GM12875 (cell line): ENCODE measurements at regions not wholly inside any gene's neighbourhood (a gene's known extent, or its start where the extent isn't known, plus 50 kb on each side); places are given as distances from the start of the nearest gene placed in this dataset.

Source experiments
- H3K4me3 ChIP-seq: one replicate; pipeline ENCODE4 v1.5.1; 2011; ENCODE audit warnings: low read depth, low read length, control low read depth
- TF ChIP-seq, protein P1 (sequence below): IDR thresholded peaks from 2 replicates; pipeline ENCODE4 v1.5.1; 2011; ENCODE audit warnings: low read depth, mild to moderate bottlenecking, control low read depth, inconsistent platforms, low read length, moderate library complexity, borderline replicate concordance; ENCODE audit not compliant: insufficient read depth

DNA sequence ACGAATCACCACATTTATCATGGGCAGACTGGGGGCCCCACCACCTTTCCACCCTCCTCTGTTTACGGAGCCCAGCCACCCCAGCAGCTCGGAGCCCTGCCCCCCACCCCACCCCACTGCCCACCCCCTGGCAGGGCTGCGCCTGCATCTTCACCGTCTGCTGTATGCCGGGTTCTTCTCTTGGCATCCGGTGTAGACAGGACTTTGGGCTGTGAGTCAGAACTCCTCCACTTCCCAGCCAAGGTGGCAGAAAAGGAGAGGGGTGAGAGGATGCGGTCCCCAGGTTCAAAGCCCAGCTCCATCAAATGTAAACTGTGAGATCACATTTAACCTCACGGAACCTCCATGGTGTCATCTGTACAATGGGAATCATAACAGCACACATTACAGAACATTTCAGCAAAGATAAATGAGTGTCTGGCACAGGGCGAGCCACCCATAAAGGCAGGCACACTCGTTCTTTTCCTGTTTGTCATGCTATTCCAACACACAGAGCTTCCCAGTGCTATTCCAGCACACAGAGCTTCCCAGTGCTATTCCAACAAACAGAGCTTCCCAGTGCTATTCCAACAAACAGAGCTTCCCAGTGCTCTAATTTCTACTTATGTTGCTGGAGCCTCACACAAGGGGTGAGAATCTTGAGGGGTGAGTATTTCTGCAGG lies 292.7 kb upstream of the RTL1 start:
- no peak overlapping the region for H3K4me3 ChIP-seq
- TF ChIP-seq, protein P1, sequence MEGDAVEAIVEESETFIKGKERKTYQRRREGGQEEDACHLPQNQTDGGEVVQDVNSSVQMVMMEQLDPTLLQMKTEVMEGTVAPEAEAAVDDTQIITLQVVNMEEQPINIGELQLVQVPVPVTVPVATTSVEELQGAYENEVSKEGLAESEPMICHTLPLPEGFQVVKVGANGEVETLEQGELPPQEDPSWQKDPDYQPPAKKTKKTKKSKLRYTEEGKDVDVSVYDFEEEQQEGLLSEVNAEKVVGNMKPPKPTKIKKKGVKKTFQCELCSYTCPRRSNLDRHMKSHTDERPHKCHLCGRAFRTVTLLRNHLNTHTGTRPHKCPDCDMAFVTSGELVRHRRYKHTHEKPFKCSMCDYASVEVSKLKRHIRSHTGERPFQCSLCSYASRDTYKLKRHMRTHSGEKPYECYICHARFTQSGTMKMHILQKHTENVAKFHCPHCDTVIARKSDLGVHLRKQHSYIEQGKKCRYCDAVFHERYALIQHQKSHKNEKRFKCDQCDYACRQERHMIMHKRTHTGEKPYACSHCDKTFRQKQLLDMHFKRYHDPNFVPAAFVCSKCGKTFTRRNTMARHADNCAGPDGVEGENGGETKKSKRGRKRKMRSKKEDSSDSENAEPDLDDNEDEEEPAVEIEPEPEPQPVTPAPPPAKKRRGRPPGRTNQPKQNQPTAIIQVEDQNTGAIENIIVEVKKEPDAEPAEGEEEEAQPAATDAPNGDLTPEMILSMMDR = no peak

DNA sequence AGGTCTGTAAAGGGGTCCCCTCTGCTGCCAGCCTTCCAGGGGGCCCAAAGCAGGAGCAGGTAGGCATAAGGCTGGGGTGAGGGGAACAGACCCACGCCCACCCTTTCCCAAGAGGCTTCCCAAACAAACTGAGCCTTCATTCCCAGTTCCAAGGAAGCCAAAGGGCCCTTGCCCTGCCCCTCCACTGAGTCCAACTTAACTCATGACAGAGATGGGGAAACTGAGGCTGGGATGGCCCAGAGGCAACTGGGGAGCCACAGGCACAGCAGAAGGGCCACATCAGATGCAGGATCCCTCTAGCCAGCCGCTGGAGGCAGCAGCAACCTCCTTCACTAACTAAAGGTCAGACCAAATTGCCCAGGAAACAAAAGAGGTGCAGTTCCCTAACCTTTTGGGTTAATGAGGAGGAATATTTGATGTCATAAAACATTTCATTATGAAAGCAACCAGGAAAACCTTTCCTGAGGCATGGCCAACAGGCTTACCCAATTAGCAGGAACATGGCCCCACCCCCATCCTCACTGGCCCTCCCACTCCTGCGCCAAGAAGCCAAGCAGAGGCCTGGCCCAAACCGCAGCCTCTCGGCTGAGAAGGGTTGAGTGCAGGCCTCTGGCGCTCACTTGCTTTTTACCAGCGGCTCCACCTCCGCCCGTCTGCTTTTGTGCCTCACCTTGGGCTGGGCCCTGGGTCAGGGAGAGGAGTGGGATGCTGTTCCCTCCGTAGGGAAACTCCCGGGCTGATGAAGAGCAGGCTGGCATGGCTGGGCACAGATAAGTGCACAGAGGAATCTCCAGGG lies 293.5 kb upstream of the RTL1 start:
- TF ChIP-seq, protein P1 = no peak
- no peak overlapping the region for H3K4me3 ChIP-seq

DNA sequence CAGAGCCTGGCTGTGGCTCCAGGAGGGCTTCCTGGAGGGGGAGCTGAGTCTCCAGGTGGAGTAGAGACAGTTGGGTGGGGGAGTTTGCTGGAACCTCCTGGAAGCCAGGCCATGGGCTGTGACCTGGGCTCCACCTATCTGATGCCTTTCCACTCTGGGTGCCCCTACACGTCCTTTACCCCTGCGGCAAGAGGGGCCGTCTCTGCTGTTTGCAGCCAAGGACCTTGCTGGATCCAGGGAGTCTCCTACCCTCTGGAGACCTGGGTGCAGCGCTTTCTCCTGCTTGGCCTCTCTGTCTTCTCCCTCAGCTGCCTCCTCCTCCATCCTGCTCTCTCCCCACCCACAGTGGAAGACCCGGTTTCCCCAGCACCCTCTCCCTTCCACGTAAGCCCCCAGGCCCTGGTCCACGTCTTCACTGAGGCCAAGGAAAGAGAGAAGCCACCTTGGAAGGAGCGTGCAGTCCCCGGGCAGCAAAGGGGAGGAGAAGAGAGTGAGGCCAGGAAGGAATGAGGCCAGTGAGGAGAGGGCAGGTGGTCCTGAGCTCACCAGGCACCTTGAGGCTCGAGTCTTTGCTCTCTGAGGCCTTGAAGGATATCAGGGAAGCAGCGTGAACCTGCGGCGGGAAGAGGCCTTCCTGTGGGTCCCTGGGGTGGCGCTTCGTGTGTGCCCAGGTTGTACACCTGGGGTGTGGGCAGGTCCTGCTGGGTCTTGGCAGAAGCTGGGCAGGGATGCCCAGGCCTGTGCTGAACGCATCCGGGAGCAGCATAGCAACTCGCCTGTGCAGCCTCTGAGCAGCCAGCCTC lies 294.3 kb upstream of the RTL1 start:
- TF ChIP-seq, protein P1 = no peak
- no peak overlapping the region for H3K4me3 ChIP-seq

DNA sequence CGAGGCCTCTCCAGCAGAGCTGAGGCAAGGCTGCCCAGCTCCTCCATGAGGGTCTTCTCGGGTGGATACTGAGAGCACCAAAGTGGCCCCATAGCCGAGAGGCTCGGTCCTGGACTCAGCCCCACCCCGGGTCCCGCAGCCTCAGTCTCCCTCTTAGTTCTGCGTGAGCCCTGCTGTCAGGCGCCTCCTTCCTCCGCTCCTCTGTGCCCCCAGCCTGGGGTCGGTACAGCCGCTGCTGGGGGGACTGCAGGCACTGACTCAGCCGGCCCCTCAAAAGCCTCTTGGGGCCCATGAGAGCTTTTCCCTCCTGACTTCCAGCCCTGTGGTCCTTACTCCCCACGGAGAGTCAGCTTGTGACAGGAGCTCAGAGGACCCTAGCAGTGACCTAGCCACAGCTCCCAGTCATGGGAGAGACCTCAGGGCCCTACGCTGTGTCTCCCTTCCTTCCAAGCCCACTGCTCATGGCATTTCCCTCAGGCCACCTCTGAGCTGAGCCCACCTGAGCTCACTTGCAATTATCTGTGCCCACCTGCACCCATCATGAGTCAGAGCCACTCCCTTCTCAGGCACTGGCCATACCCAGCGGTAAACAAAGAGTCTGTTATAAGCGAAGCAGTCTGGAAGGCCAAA lies 295.0 kb upstream of the RTL1 start:
- no peak overlapping the region for H3K4me3 ChIP-seq
- TF ChIP-seq, protein P1 = no peak

DNA sequence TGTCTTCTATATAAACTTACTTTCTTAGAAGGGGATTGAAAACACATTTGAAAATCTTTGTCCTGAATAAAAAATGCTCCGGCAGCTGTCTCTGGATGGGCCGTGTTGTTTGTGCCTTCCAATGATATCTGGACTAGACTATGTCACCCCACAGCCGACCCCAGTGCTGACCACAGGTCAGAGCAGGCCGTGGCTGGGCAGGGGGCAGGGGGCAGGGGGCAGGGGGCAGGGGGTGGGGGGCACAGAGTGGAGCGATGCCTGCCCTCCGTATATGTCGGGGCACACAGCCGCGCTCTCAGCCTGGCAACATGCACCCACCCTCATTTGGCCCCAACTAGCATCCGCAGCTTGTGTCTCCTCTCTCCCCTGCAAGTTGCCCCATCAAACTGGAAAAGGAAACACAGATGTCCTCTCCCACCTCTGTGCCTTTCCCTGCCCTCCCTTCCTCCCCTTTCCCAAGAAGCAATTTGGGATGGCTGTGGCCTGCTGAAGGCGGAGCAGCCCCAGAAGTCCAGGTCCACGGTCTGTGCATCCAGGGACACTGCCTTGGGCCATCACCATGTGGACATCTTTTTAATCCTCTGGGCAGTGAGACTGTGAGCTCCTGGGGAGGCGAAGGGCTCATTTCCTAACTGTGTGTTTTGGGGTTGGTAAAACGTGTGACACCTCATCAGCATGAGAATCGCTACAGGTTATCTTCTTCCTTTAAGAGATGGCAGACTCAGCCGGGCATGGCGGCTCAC lies 295.7 kb upstream of the RTL1 start:
- TF ChIP-seq, protein P1 = no peak
- no peak overlapping the region for H3K4me3 ChIP-seq

DNA sequence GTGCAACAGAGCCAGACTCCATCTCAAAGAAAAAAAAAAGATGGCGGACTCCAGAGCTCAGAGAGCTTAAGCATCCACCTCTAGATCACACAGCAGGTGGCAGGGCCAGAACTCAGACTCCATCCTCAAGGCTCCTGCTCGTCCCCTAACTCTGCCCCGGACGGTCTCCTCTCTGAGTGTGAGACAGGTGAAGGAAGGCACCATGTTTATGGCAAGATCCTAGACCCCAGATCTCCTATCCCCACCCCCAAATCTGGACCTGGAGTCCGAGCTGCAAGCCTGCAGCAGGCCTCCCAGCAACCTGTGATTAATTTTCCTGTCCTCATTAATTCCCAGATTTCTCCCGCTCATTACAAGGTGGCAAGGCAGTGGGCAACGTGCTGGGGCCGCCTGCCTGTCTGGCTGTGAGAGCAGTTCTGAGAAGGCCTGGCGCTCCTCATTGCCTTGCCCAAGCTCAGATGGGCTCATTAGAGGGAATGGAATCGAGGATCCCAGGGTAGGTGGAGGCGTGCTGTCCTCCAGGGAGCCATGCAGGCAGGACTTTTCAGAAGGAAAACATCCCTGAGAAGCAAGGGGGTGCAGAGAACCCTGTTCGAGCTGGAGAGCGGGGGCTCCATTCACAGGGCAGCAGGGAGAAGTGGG lies 296.6 kb upstream of the RTL1 start:
- H3K4me3 ChIP-seq = no peak overlapping the region
- TF ChIP-seq, protein P1 = no peak
